Retinal pigment epithelial cell (primary cell): ENCODE measurements at regions not wholly inside any gene's neighbourhood (a gene's known extent, or its start where the extent isn't known, plus 50 kb on each side); places are given as distances from the start of the nearest gene placed in this dataset.

Source experiments
- DNase-seq: peaks from one replicate; pipeline ENCODE4 v3.0.0-alpha.2; 2010; ENCODE audit warnings: low read depth
- H3K4me3 ChIP-seq: 2 replicates; pipeline ENCODE4 v1.5.1; 2011; ENCODE audit warnings: mild to moderate bottlenecking, low read length, control low read depth, moderate library complexity
- CTCF ChIP-seq: conservative IDR thresholded peaks from 2 replicates; pipeline ENCODE4 v1.5.1; 2011; ENCODE audit warnings: low read depth, low read length, control low read depth, inconsistent platforms

GRCh38 chr2:176500901-176501300 lies 231.7 kb downstream of the MTX2 start:
- H3K4me3 ChIP-seq = no peak overlapping the region
- no peak for DNase-seq
- no peak for TF ChIP-seq CTCF

GRCh38 chr2:176501617-176502016 lies 232.4 kb downstream of the MTX2 start:
- no peak for DNase-seq
- TF ChIP-seq CTCF = no peak
- H3K4me3 ChIP-seq = no peak overlapping the region

- TF ChIP-seq CTCF = no peak
- H3K4me3 ChIP-seq = no peak overlapping the region
- DNase-seq = no peak
Observed at GRCh38 chr2:176502619-176503018, 233.4 kb downstream of the MTX2 start.

- no peak overlapping the region for H3K4me3 ChIP-seq
- no peak for TF ChIP-seq CTCF
- no peak for DNase-seq
Observed at GRCh38 chr2:176503776-176504175, 234.5 kb downstream of the MTX2 start.

GRCh38 chr2:176504440-176504839 lies 235.2 kb downstream of the MTX2 start:
- H3K4me3 ChIP-seq = no peak overlapping the region
- no peak for TF ChIP-seq CTCF
- no peak for DNase-seq

GRCh38 chr2:176507786-176508185 lies 238.5 kb downstream of the MTX2 start:
- DNase-seq = no peak
- no peak overlapping the region for H3K4me3 ChIP-seq
- TF ChIP-seq CTCF = no peak

- no peak for DNase-seq
- H3K4me3 ChIP-seq = no peak overlapping the region
- no peak for TF ChIP-seq CTCF
Observed at GRCh38 chr2:176508374-176508773, 239.1 kb downstream of the MTX2 start.
